Inflammatory macrophage treated with lipopolysaccharide for 4 hours (primary cell): ENCODE measurements at regions not wholly inside any gene's neighbourhood (a gene's known extent, or its start where the extent isn't known, plus 50 kb on each side); places are given as distances from the start of the nearest gene placed in this dataset.
A peak's percentile ranks its signal among the peaks of the same experiment; 100 is the strongest.

Experiments
- DNase-seq: peaks from one replicate; pipeline ENCODE4 v3.0.0-alpha.2; 2020

DNA sequence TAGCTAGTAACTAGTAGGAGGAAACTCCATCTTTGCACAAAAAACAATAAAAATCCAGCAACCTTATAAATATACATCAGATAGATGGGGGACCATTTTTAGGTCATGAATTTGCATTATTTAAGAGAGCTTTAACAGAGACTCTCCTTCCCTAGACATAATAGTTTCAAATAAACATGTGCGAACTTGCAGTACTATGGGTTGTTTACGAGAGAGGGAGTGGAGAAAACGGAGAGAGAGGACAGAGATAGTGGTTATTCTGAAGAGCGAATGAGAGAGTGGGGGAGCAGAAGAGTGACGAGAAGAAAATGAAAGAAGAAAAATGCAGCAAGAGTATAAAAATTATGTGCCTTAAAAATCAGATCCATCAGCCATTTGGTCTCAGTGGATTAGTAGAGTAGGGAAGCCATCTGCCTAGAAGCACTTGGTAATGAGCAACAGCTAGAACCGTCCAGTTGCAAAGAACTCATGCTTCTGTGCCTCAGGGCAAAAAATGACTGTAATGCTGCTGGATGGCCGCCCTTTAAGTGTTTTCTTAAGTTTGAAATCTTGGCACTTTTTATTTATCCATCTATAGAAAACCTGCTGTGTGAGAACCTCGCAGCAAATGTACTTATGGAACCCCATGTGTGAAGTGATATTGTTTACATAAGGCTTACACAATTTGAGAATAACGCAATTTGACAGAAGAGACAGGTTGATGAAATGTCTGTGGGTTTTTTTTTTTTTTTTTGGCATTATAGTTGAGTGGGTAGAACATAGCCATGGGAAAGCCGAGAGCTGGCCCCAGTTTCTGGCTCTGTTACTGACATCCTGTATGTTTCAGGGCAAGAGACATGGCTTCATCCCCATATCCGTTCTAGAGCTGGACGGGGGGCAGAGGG is 95.6 kb upstream of the ZNF608 start:
- peak; percentile 67 for DNase-seq

DNA sequence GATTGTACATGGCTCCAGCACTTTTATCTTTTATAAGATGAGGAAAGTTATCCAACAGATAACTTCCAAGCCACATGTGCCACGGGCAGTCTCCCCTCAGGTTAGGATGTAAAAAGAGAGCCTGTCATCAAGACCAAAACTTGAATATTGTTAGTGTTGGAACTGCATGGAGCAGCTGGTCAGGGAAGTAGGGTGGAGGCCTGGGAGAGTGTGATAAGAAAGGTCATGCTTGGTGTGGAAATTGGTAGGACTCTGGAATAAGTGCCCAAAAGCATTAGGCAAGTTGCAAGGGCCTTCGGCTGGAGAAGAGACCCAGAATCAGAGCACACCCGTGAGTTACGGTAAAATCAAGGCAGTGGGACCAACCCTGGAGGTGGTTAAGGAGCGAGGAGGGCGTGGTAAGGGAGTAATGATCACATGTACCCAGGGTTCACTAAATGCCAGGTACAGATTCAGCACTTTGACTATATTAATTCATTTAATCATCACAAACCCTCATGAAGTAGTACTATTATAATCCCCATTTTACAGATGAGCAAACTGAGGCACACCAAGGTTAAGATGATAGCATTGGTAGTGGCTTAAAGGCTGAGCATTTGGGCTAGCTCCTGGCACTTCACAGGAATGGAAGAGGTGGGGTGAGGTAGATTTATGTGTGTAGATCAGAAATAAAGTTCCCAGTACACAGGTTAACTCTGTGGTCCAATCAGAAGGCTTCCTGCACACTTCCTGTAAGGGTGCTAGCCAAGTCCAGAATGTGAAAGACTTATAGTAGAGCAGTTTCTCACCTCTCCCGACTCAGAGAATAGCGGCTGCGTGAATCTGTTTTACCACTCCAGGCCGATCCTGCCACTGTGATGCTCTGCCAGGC is 96.5 kb upstream of the ZNF608 start:
- no peak for DNase-seq

DNA sequence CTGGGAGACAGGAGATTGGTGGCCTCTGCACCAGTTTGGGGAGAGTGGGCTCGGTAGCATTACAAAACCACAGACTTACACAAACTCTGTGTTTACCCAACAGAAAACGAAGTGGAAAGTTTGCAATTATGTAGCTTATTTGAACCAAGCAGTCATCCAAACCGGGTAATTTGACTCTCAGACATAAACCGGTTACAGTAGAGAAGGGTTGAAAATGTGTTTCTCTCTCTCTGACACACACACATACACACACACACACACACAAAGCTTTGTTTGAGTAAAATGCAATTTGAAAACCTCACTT is 97.1 kb upstream of the ZNF608 start:
- DNase-seq = peak; percentile 33

DNA sequence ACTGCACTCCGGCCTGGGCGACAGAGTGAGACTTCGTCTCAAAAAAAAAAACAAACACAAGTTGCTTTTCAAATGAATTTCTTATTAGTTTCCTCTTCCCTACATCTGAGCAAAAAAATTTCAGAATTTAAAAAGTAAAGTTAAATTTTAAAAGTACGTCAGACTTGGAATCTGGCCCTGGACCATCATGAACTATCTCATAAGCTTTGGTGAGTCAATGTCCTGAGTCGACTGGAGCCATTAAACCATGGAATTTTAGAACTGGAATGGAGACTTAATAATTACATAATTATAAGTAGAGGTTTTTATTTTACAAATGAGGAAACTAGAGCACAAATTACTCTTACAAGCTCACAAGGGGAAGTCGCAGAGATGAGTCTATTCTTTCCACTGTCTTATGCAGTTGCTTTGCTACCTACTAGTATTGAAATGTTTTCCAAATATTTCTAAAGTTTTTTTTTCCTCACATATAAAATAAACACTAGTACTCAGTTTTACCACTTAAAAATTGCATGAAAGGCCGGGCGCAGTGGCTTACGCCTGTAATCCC is 98.0 kb upstream of the ZNF608 start:
- peak; percentile 34 for DNase-seq

DNA sequence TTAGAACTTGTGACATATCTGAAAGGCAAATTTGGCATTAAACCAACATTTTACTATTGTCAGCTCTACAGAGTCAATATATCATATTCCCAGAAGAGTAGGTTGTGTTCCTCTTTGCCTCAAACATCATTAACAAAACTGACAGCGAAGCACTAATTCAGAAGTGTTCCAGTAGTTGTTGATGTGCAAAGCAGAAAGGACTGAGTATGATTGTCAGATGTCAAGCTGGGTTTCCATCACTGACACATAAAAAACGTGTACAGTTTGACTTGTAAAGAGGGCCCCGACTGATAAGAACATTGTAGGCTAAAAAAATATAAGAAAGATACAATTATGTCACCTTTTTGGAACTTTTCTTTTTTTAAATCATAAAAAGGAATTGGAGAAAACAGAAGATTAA is 101.5 kb upstream of the ZNF608 start:
- DNase-seq = no peak

DNA sequence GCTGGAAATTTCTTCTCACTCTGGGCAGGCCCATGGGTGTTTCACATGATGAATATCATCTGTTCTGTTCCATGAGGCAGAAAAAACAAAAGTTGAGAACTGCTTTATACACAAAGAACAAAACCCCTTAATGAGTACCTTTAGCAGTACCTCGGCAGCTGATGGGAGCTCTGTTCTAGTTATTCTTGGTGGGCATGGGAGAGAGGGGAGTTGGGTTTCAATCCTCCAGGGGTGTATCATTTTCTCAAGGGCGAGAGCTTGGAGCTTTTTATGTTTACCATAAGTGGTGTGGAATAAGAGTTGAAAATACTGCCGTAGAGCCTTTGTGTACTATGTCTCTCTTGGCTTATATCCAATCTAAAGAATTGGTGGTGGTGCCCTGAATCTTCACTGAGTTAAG is 103.3 kb upstream of the ZNF608 start:
- no peak for DNase-seq

DNA sequence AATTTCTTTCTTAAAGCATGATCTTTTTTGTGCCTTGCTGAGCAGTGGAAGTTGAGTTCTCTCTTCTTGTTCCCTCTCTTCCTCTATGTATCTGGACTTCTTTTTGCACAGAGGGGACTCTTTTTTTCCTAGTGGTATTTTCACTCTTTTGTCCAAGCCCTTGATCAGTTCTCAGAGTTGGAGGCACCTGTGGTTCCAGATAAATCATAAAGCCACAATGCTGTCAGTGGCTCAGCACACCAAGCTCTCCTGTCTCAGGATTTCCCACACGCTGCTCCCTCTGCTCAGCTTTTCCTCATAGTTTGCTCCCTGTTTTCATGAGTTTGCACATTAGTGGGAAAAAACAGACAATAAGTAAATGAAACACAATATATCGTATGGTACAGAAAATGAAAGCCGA is 110.3 kb upstream of the ZNF608 start:
- DNase-seq = no peak

DNA sequence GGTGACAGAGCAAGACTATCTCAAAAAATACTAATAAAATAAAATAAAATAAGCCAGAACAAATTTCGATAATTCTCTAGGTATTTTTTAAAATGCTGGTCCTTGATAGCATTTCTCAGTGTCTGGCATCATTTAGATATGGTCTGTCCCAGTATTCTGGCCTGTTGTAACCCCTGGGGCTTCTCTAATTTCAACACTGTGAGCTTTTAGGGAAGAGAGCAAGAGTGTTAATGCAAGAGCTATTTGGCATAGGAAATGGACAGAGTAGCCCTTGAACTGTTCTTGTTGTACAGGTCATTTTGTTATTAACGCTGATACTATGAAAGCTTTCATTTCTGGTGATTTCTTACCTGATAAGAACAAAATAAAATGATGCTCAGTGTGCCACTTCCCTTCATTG is 112.2 kb upstream of the ZNF608 start:
- peak; percentile 90 for DNase-seq

DNA sequence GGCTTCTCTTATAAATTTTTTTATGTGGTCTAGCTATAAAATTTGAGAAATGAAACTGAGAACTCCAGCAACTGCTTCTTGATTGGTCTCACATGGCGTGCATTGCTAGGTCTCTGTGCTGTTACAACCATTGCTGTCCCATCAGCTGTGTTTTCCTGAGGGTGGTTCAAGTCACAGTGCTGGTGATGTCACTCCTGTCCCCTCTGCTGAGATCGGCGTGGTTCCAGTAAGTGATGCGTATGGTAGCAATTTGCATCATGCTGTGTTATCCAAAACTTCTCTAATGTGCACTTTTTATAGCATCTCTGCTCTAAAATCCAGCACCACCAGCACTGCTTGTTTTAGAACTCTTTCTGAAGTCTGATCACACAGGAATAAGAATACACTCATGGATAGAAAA is 112.6 kb upstream of the ZNF608 start:
- peak; percentile 95 for DNase-seq

DNA sequence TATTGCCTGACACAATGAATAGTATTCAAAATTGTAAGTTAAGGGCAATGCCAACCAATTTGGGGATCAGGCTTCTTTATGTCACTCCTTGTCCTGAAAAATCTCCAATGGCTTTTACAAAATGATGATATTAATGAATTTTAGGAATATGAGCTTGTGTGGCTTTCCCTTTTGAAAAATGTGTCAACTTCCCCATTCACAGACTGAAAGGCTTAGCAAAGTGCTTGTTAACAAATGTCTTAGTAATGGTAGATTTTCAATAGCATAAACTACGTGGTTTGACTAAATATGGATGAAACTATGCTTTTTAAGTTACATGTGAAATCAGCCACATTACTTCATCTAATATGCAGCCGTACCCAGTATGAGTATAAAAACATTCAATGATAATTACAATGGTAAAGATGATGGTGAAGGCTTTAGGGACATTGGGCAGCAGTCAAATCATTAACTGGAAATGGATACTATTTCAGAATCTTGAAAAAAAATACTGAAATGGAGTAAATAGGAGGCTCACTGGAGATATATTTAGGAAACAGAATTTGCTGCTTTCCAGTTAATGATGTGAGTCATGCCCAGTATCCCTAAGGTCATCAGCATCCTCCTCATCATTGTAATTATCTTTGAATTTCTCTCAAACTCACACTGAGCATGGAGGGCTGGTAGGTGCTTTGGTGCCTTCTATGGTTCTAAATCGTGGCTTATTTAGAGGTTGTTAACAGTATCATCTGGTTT is 113.3 kb upstream of the ZNF608 start:
- DNase-seq = peak; percentile 76

DNA sequence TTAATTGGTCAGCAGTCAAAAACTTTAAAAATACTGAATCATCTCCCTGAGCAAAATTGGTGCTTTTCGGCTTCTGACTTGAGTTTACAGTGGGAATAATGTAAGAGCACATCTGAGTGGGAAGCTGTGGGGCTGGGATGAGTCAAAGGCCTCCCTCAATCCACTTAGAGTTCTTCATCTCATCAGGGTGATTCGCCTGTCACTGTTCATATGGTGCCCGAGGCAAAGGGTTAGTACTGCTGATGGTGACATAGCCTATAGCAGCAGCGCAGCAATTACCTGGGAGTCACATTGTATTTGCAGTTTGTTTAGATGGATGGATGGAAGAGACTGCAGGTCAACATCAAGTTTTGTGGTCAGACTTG is 113.8 kb upstream of the ZNF608 start:
- DNase-seq = peak; percentile 23

DNA sequence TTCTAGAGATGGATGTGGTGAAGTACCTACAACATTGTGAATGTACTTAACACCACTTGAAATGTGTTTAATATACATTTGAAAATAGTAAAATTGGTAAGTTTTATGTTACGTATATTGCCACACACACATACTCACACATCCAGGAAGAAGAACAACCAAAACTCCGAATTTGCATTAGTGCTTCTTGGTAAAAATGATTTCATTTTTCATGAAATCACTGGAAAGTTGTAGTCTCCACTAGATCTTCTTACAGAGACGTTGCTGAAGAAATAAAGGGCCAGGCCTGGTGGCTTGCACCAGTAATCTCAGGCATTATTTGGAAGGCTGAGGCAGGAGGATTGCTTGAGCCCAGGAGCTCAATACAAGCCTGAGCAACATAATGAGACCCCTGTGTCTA is 118.6 kb upstream of the ZNF608 start:
- DNase-seq = peak; percentile 43

DNA sequence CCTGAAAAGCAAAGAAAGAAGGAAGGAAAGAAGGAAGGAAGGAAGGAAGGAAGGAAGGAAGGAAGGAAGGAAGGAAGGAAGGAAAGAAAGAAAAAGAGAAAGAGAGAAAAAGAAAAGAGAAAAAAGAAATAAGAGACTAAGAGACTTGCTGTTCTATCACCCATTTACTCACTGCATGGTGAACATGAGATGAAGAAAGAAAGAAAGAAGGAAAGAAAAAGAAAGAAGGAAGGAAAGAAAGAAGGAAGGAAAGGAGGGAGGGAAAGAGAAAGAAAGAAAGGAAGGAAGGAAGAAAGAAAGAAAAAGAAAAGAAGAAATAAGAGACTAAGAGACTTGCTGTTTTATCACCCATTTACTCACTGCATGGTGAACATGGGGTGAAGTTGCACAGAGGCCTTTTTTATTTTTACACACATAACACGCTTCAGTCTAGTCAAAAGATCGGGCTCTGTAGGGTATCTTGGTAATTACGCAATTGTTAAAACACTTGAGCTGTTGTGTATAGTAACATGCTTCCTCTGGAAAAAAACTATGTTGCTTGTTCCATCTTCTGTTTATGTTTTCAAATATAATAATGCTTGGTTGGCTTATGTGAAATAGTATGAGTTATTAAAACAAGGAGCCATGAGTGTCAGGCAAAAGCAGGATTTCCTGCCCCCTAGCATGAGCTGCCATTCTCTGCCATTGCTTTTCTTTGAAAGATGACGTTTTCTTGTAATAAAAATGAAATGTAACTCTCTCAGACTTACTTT is 119.3 kb upstream of the ZNF608 start:
- DNase-seq = no peak

DNA sequence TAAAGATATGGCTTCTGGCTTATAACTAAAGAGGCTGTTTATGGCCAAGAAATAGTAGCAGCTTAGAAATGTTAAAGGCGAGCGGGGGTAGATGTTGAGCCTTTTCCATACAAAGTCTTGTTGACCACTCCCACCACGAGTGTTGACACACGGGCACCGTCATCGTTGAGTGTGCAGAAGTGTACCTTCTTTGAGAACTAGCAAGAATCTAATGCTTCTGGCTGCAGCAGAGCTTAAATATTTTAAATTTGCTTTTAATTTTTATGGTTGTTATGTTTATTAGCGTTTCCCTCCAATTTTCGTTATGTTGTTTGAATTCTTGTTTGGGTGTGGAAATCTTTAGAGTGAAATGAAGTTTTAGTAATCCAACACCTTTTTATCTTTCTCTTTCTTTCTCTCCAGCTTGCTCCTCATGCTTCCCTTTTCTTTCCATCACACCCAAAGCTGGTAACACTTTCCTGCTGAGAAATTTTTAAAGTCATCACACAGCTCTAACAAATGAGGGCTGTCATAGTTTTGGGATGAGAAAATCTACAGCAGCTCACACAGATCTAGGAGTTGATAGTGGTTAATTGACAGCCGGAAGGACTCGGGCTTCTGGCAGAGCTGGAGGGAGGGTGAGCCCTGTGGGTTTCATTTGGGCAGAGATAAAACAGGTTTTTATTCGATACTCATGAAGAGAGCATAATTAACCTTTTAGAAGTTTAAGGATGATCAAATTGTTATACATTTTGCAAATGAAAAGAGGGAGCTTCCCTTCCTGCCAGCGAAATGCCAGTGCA is 120.1 kb upstream of the ZNF608 start:
- DNase-seq = no peak

DNA sequence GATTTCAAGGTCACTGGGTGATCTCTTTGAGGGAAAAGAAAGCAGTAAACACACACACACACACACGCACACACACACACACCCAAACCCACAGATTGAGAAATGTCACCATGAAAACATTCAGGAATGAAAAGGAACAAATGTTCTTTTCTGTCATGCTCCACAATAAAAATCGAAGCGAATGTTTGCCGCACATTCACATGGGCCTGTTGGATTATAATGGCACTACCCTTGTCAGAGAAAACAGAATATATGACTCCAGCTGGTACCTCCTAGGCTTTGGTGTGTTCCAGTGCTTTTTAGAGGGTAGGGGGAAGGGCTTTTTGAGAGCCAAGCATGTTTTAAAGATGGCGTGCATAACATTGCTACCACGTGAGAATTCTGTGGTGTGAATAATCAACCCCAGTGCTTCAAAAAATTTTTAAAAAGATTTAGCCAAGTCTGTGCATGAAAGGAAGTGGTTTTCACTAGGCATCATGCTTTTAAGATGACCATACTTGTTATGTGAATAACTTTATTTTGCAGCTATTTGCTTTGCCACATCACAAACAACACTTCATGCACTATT is 120.8 kb upstream of the ZNF608 start:
- no peak for DNase-seq

DNA sequence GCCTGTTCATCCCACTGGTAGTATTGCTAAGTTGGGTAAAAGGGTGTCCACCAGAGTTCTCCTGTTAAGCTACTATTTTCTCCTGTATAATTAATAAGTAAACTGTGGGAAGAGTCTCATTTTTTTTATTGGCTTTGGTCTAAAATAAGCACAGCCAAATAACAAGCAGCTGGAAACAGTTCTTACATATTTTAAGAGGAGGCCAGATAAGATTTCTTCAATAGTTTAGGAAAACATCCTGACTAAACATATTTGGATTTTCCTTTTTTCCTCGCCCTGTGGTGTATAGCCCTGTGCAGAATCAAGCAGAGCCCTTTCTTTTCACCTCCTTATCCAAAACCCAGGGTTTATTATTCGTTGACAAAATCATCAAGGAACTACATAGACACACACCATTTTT is 122.2 kb upstream of the ZNF608 start:
- no peak for DNase-seq

DNA sequence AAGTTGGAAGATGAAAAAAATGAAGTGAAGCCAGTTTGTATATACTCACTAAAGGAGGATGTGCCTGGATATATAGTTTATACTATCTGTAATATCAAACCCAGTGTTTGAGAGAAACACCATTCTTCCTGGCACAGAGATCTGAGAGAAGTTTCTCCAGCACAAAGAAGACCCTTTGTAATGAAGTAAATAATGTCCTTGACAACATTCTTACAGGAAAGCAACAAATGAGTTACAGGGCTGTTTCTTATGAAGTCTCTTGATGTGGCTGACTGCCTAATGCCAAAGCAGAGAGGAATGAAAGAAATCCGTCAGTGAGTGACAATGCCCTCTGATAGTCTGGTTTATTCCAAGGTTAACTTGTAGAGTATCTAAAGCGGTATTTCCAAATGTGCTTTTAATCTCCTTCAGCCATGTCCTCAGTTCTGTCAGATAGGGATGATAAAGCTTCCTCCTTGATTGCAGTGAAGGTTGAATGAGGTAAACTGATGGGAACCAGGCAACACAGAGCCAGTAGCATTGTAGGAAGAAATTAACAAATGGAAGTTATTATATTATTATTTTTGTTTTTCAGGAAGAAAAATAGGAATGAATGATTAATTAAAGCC is 123.1 kb upstream of the ZNF608 start:
- no peak for DNase-seq

DNA sequence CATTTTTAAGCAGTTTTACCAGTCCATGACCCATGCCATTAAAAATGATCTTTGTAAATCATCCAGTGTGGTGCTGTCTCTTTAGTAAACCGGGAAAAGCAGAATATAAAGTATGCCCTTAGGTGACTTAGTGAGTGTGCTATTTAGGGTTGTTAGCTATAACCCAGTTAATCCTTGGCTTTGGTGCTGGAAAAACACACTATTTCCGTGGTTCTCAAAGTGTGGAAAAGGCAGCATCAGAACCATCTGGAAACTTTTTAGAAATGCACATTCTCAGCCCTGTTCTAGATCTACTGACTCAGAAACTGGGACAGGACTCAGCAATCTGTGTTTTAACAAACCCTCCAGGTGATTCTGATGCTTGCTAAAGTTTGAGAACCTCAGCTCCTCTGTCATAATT is 123.6 kb upstream of the ZNF608 start:
- DNase-seq = no peak

DNA sequence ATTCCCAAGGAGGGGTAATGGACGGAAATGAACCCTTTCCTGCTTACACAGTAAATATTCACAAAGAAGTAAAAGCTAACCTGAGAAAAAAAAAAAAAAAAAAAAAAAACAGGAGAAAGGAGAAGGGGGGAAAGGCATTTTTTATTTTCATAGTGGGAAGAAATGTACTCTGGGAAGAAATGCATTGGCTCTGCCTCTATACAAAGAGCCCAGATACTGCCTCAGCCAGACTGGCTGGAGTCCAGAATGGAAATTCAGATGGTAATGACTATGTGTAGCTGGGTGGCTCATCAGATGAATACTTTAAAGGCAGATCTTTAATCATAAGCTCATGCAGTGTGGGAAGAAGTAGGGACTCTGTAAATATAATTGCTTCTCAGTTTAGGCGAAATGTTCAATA is 124.9 kb upstream of the ZNF608 start:
- DNase-seq = no peak

DNA sequence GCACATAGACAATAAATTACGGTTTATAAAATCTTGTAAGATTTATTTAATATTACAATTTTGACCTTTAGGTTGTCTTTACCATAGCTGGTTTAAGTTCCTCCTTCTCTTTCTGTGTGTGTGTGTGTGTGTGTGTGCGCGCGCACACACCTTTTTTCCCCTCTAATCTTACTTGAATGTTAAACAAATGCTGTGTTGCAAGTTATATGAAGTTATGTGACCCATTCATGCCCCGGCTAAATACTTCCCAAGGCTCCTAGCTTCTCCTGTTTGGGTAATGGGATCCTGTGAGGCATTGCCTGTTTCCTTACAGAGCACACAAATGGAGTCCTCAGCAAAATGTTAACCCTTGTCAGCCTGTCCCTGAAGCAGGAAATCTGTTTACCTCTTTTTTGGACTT is 125.6 kb upstream of the ZNF608 start:
- DNase-seq = no peak

DNA sequence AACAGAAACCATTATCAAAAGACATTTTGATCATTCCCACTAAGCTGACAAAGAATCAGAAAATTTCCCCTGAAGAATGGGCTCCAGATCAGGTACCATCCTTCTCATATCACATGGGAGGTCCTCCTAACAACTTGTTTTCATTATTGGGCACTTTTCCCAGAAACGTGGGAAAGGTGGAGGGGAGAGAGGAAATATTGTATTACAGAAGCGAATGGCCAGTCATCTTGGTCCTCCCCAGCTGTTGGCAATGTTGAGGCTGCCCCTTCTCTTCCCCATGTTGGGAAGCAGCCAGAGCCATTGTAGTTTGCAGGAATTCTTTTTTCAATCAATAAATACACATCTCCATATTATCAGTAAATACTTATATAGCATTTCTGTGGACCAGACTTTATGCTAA is 126.2 kb upstream of the ZNF608 start:
- no peak for DNase-seq
